ENCODE measurements at regions not wholly inside any gene's neighbourhood (a gene's known extent, or its start where the extent isn't known, plus 50 kb on each side); places are given as distances from the start of the nearest gene placed in this dataset.
"Not testable (repeated sequence)": the region's sequence is repeated elsewhere in the genome, so short reads cannot be mapped to it uniquely, and the experiment has no call there.

DNA sequence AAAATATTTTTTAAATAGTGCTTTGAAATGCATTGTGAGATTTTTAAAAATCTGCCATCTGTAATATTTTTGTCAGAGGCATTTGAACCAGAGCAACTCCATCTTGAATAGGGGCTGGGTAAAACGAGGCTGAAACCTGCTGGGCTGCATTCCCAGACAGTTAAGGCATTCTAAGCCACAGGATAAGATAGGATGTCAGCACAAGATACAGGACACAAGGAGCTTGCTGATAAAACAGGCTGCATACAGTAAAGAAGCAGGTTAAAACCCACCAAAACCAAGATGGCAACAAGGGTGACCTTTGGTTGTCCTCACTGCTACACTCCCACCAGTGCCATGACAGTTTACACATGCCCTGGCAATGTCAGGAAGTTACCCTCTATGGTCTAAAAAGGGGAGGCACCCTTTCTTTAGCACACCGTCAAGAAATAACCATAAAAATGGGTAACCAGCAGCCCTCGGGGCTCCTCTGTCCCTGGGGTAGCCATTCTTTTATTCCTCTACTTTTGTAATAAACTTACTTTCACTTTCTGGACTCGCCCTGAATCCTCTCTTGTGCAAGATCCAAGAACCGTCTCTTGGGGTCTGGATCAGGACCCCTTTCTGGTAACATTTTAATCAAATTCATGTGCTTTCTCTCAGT is 273.7 kb downstream of the SEMA3D start:
- H3K27ac ChIP-seq (ENCODE audit: low read depth, low read length), result no peak overlapping the region
- no peak overlapping the region for H3K4me3 ChIP-seq (ENCODE audit: low read depth, low read length)
- no peak for DNase-seq (ENCODE audit: low read depth, low spot score)
- H3K9me3 ChIP-seq (ENCODE audit: control insufficient read depth, insufficient read depth, low read length), result no peaks in the 10 kb centered on the region
- POLR2A ChIA-PET, result no interaction called here
- CTCF ChIA-PET, result no interaction called here
- TF ChIP-seq, protein P1, sequence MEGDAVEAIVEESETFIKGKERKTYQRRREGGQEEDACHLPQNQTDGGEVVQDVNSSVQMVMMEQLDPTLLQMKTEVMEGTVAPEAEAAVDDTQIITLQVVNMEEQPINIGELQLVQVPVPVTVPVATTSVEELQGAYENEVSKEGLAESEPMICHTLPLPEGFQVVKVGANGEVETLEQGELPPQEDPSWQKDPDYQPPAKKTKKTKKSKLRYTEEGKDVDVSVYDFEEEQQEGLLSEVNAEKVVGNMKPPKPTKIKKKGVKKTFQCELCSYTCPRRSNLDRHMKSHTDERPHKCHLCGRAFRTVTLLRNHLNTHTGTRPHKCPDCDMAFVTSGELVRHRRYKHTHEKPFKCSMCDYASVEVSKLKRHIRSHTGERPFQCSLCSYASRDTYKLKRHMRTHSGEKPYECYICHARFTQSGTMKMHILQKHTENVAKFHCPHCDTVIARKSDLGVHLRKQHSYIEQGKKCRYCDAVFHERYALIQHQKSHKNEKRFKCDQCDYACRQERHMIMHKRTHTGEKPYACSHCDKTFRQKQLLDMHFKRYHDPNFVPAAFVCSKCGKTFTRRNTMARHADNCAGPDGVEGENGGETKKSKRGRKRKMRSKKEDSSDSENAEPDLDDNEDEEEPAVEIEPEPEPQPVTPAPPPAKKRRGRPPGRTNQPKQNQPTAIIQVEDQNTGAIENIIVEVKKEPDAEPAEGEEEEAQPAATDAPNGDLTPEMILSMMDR (IDR thresholded peaks at IDR 0.05; ENCODE audit: low read depth, low read length), result no peak
- no peaks in the 10 kb centered on the region for H3K27me3 ChIP-seq (ENCODE audit: control insufficient read depth, insufficient read depth, low read length)

DNA sequence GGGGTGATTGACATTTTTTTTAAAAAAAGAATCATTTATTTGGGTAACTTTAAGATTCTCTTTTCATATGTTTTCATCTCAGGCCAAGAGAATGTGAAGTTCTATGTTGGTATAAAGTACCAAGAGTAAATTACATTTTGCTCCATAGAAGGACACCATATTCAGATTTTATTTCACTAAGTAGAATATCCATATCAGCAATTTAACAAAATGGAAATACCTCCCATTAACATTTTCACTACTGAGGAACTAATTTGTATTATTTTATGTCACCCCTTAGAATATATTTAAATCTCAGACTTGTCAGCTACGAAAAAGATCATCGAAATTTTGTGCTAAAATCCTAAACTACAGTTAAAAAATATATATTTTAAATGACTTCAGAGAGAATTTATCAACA is 274.3 kb downstream of the SEMA3D start:
- H3K27me3 ChIP-seq (ENCODE audit: control insufficient read depth, insufficient read depth, low read length), result no peaks in the 10 kb centered on the region
- ChIA-PET CTCF (no interaction called here), POLR2A (no interaction called here)
- TF ChIP-seq, protein P1 (IDR thresholded peaks at IDR 0.05; ENCODE audit: low read depth, low read length), result no peak
- no peak for DNase-seq (ENCODE audit: low read depth, low spot score)
- H3K27ac ChIP-seq (ENCODE audit: low read depth, low read length), result no peak overlapping the region
- no peak overlapping the region for H3K4me3 ChIP-seq (ENCODE audit: low read depth, low read length)
- H3K9me3 ChIP-seq (ENCODE audit: control insufficient read depth, insufficient read depth, low read length), result no peaks in the 10 kb centered on the region

DNA sequence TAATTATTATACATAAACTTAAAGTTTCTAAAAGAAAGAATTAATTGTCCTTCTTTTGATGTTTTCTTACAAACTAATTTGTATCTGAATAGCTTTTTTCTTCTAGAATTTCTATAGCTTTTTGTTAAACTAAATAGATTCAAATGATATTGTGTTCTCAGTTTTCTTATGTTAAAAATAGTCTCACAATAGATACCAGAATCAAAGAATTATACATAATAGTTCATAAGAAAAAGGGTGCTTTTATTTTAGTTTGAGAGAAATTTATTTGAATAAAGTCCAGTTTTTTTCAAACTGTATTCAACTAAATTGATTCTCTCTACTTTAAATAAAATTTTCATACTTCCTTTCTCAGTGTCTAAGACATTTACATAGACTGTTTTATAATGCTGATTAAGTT is 274.8 kb downstream of the SEMA3D start:
- DNase-seq (ENCODE audit: low read depth, low spot score), result no peak
- Histone ChIP-seq H3K4me3 (ENCODE audit: low read depth, low read length) (no peak overlapping the region), H3K27me3 (ENCODE audit: control insufficient read depth, insufficient read depth, low read length) (no peaks in the 10 kb centered on the region), H3K27ac (ENCODE audit: low read depth, low read length) (no peak overlapping the region), H3K9me3 (ENCODE audit: control insufficient read depth, insufficient read depth, low read length) (no peaks in the 10 kb centered on the region)
- ChIA-PET CTCF (no interaction called here), POLR2A (no interaction called here)
- TF ChIP-seq, protein P1 (IDR thresholded peaks at IDR 0.05; ENCODE audit: low read depth, low read length), result no peak

DNA sequence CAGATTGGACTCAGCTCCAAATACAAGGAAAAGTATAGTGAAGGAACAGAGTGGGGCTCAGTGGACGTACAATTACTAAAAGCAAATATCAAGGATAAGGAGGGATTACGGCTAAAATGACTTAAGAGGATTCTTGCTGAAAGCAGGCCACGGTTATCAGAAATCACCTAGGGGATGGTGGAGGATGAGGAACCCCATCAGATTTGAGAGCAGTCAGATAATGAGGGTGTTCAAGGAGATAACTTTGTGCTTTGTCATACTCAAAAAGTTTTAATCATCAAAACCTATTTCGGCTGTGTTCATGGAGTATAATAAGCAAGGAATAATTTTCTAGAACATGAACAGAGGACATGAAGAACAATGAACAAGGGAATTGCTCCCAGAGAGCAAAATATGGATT is 275.8 kb downstream of the SEMA3D start:
- TF ChIP-seq, protein P1 (IDR thresholded peaks at IDR 0.05; ENCODE audit: low read depth, low read length), result no peak
- H3K4me3 ChIP-seq (ENCODE audit: low read depth, low read length), result no peak overlapping the region

DNA sequence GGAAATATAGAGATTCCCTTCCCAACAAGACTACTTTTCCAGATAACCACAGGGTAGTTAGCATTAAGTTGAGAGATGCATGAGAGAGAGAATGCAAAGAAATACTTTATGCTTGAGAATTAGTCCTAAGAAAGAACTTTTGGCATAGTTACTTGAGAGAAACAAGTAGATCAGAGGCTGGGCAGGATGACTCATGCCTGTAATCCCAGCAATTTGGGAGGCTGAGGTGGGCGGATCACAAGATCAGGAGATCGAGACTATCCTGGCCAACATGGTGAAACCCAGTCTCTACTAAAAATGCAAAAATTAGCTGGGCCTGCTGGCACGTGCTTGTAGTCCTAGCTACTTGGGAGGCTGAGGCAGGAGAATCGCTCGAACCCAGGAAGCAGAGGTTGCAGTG is 276.5 kb downstream of the SEMA3D start:
- POLR2A ChIA-PET, CTCF ChIA-PET: not testable (repeated sequence)

More for the DNA sequence above, 275.8 kb downstream of the SEMA3D start:
- H3K27ac ChIP-seq (ENCODE audit: low read depth, low read length), result no peak overlapping the region
- ChIA-PET CTCF (no interaction called here), POLR2A (no interaction called here)
- no peaks in the 10 kb centered on the region for H3K9me3 ChIP-seq (ENCODE audit: control insufficient read depth, insufficient read depth, low read length)
- H3K27me3 ChIP-seq (ENCODE audit: control insufficient read depth, insufficient read depth, low read length), result no peaks in the 10 kb centered on the region
- no peak for DNase-seq (ENCODE audit: low read depth, low spot score)

More for the DNA sequence above, 276.5 kb downstream of the SEMA3D start:
- DNase-seq (ENCODE audit: low read depth, low spot score); H3K27ac ChIP-seq (ENCODE audit: low read depth, low read length); H3K4me3 ChIP-seq (ENCODE audit: low read depth, low read length); H3K9me3 ChIP-seq (ENCODE audit: control insufficient read depth, insufficient read depth, low read length); H3K27me3 ChIP-seq (ENCODE audit: control insufficient read depth, insufficient read depth, low read length): not testable (repeated sequence)

Data from AG04450 (cell line).